MM.1S (cell line): ENCODE measurements at regions not wholly inside any gene's neighbourhood (a gene's known extent, or its start where the extent isn't known, plus 50 kb on each side); places are given as distances from the start of the nearest gene placed in this dataset.
"Not testable (repeated sequence)": the region's sequence is repeated elsewhere in the genome, so short reads cannot be mapped to it uniquely, and the experiment has no call there.

ENCODE experiments used
- DNase-seq: peaks from one replicate; pipeline ENCODE4 v3.0.0-alpha.2; 2015
- H2AFZ ChIP-seq: fragments of 300-600 bp; sonication (generic); 2 replicates; pipeline ENCODE4 v1.6.0; 2016; ENCODE audit warnings: antibody characterized with exemption, low read length
- H3F3A ChIP-seq: fragments of 300-600 bp; sonication (generic); 2 replicates; pipeline ENCODE4 v1.6.1; 2016; ENCODE audit warnings: mild to moderate bottlenecking, antibody characterized with exemption, low read length, moderate library complexity, mixed read lengths; ENCODE audit not compliant: insufficient read depth
- H3K27ac ChIP-seq: fragments of 300-600 bp; sonication (generic); 2 replicates; pipeline ENCODE4 v1.5.1; 2016; ENCODE audit warnings: mild to moderate bottlenecking, low read length
- H3K27me3 ChIP-seq: fragments of 300-600 bp; sonication (generic); replicated peaks from 2 replicates; pipeline ENCODE4 v1.6.0; 2016; ENCODE audit warnings: low read length; ENCODE audit not compliant: insufficient read depth
- H3K36me3 ChIP-seq: fragments of 300-600 bp; sonication (generic); replicated peaks from 2 replicates; pipeline ENCODE4 v1.6.1; 2016; ENCODE audit warnings: mild to moderate bottlenecking, low read length, mixed read lengths; ENCODE audit not compliant: insufficient read depth
- H3K4me1 ChIP-seq: fragments of 300-600 bp; sonication (generic); 2 replicates; pipeline ENCODE4 v1.6.1; 2016; ENCODE audit warnings: low read length, mixed read lengths
- H3K4me2 ChIP-seq: fragments of 300-600 bp; sonication (generic); 2 replicates; pipeline ENCODE4 v1.6.0; 2016; ENCODE audit warnings: low read depth, low read length
- H3K4me3 ChIP-seq: fragments of 300-600 bp; sonication (generic); 2 replicates; pipeline ENCODE4 v1.5.1; 2016; ENCODE audit warnings: low read length, mixed read lengths
- H3K79me2 ChIP-seq: fragments of 300-600 bp; sonication (generic); 2 replicates; pipeline ENCODE4 v1.6.1; 2016; ENCODE audit warnings: mixed run types, low read length, mixed read lengths
- H3K9ac ChIP-seq: fragments of 300-600 bp; sonication (generic); 2 replicates; pipeline ENCODE4 v1.6.1; 2016; ENCODE audit warnings: low read length, mixed read lengths
- H3K9me2 ChIP-seq: fragments of 300-600 bp; sonication (generic); replicated peaks from 2 replicates; pipeline ENCODE4 v1.6.1; 2016; ENCODE audit warnings: mild to moderate bottlenecking, low read length, mixed read lengths; ENCODE audit not compliant: insufficient read depth
- H3K9me3 ChIP-seq: fragments of 300-600 bp; sonication (generic); replicated peaks from 2 replicates; pipeline ENCODE4 v1.6.1; 2016; ENCODE audit warnings: mild to moderate bottlenecking, low read length, mixed read lengths; ENCODE audit not compliant: insufficient read depth
- H4K20me1 ChIP-seq: fragments of 300-600 bp; sonication (generic); 2 replicates; pipeline ENCODE4 v1.6.1; 2016; ENCODE audit warnings: mild to moderate bottlenecking, low read length, moderate library complexity, mixed read lengths; ENCODE audit not compliant: insufficient read depth
- EZH2 ChIP-seq: fragments of 300-600 bp; sonication (generic); optimal IDR thresholded peaks from 2 replicates; pipeline ENCODE3; 2017; ENCODE audit warnings: low read depth, mild to moderate bottlenecking, antibody characterized with exemption, low read length, mixed read lengths
- EZH2phosphoT487 ChIP-seq: fragments of 300-600 bp; sonication (generic); IDR thresholded peaks from 2 replicates; pipeline ENCODE4 v1.6.1; 2018; ENCODE audit warnings: antibody characterized with exemption, low read length
- TF ChIP-seq, protein P1 (sequence below): fragments of 300-600 bp; sonication (generic); IDR thresholded peaks from 2 replicates; pipeline ENCODE4 v1.5.1; 2016; ENCODE audit warnings: antibody characterized with exemption, low read length, mixed read lengths

DNA sequence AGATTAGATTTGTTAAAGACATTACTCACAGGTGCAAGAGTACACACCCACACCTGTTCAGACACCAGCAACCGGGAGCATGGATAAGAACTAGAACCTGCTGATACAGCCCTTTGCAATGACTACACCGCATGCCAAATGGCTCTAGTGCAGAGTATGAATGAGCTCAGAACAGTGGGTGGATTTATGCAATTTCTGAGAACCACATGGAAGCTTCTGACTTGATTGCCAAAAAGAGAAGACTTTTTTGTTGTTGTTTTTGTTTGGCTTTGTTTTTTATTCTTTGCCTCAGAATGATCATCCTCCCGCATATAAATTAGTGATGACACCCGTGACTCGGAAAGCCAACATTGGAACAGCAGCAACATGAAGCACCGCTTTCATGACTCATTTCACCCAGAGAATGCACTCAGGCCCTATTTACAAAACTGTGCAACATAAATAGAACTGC is 77.4 kb upstream of the LRCH1 start:
- H3K27ac ChIP-seq, result no peak overlapping the region
- no peaks in the 10 kb centered on the region for H3K9me2 ChIP-seq

DNA sequence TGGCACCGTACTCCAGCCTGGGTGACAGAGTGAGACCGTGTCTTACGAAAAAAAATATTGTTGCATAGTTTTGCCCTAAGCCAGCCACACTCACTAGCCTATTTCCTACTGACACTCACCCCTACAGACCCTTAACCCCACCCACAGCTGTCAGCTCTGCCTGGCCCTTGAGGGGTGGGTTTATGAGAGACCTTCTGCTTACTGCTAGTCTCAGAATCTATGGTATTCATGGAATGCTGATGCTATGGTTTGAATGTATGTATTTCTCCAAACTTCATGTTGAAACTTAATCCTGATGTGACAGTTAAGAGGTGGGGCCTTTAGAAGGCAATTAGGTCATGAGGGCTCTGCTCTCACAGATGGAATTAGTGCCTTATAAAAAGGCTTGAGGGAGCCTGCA is 79.2 kb upstream of the LRCH1 start:
- Histone ChIP-seq H3K4me3 (no peak overlapping the region), H3K36me3 (no peaks in the 10 kb centered on the region), H3K4me1 (no peaks in the 10 kb centered on the region), H3K9ac (no peak overlapping the region), H2AFZ (no peak overlapping the region), H3K4me2 (no peak overlapping the region), H3K27ac (no peak overlapping the region), H3K9me2 (no peaks in the 10 kb centered on the region), H3F3A (no peaks in the 10 kb centered on the region), H3K79me2 (no peaks in the 10 kb centered on the region), H3K27me3 (no peaks in the 10 kb centered on the region), H3K9me3 (no peaks in the 10 kb centered on the region), H4K20me1 (no peaks in the 10 kb centered on the region)
- no peak for DNase-seq
- TF ChIP-seq EZH2 (no peak), EZH2phosphoT487 (no peak)
- TF ChIP-seq, protein P1, sequence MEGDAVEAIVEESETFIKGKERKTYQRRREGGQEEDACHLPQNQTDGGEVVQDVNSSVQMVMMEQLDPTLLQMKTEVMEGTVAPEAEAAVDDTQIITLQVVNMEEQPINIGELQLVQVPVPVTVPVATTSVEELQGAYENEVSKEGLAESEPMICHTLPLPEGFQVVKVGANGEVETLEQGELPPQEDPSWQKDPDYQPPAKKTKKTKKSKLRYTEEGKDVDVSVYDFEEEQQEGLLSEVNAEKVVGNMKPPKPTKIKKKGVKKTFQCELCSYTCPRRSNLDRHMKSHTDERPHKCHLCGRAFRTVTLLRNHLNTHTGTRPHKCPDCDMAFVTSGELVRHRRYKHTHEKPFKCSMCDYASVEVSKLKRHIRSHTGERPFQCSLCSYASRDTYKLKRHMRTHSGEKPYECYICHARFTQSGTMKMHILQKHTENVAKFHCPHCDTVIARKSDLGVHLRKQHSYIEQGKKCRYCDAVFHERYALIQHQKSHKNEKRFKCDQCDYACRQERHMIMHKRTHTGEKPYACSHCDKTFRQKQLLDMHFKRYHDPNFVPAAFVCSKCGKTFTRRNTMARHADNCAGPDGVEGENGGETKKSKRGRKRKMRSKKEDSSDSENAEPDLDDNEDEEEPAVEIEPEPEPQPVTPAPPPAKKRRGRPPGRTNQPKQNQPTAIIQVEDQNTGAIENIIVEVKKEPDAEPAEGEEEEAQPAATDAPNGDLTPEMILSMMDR, result no peak

More for the DNA sequence above, 77.4 kb upstream of the LRCH1 start:
- H3K4me3 ChIP-seq, result no peak overlapping the region
- no peak overlapping the region for H2AFZ ChIP-seq
- H3K36me3 ChIP-seq, result no peaks in the 10 kb centered on the region
- TF ChIP-seq EZH2phosphoT487 (no peak), EZH2 (no peak)
- TF ChIP-seq, protein P1, result no peak
- no peaks in the 10 kb centered on the region for H3K4me1 ChIP-seq
- no peaks in the 10 kb centered on the region for H3F3A ChIP-seq
- no peak for DNase-seq
- no peaks in the 10 kb centered on the region for H3K27me3 ChIP-seq
- H4K20me1 ChIP-seq, result no peaks in the 10 kb centered on the region
- no peak overlapping the region for H3K9ac ChIP-seq
- H3K4me2 ChIP-seq, result no peak overlapping the region
- H3K79me2 ChIP-seq, result no peaks in the 10 kb centered on the region
- H3K9me3 ChIP-seq, result no peaks in the 10 kb centered on the region

DNA sequence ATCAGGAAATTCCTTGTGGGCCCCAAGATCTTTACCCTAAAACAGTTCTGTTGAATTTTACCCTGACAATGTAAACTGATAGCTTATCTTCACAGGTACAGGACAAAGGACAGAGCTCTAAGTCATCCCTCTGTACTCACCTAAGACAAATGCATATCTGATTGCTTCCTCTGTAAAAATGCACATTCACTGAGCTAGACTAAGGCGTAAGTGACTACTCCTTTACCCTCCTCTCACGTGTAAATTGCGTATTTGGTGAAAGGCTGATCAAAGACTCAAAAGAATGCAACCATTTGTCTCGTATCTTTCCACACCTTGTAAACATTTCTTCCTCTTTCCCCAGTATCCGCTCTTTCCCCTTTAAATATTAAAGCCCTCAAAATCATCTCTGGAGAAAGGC is 80.6 kb upstream of the LRCH1 start:
- H2AFZ ChIP-seq, result no peak overlapping the region
- H3K4me2 ChIP-seq, result no peak overlapping the region
- no peaks in the 10 kb centered on the region for H4K20me1 ChIP-seq
- H3K9me2 ChIP-seq, result no peaks in the 10 kb centered on the region
- DNase-seq, result no peak
- no peak overlapping the region for H3K4me3 ChIP-seq
- H3K9ac ChIP-seq, result no peak overlapping the region
- no peaks in the 10 kb centered on the region for H3F3A ChIP-seq
- H3K4me1 ChIP-seq, result no peaks in the 10 kb centered on the region
- H3K27ac ChIP-seq, result no peak overlapping the region
- no peaks in the 10 kb centered on the region for H3K27me3 ChIP-seq
- H3K9me3 ChIP-seq, result no peaks in the 10 kb centered on the region
- no peaks in the 10 kb centered on the region for H3K79me2 ChIP-seq
- no peaks in the 10 kb centered on the region for H3K36me3 ChIP-seq
- no peak for TF ChIP-seq EZH2phosphoT487
- TF ChIP-seq, protein P1, result no peak
- TF ChIP-seq EZH2, result no peak

DNA sequence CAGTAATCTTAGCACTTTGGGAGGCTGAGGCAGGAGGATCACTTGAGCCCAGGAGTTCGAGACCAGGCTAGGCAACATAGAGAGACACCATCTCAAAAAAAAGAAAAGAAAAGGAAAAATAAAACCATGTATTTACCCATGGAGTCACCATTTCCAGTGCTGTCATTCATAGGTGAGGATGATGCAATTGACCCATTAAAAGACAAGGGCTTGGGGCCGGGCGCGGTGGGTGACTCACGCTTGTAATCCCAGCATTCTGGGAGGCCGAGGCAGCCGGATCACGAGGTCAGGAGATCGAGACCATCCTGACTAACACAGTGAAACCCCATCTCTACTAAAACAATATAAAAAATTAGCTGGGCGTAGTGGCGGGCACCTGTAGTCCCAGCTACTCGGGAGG is 82.6 kb upstream of the RUBCNL start:
- not testable (repeated sequence) for H3K4me1 ChIP-seq, H3K27me3 ChIP-seq, H3K4me2 ChIP-seq, DNase-seq, H3K9me3 ChIP-seq, H3F3A ChIP-seq, H2AFZ ChIP-seq, H3K4me3 ChIP-seq, H3K9me2 ChIP-seq, H3K79me2 ChIP-seq, H3K27ac ChIP-seq, H4K20me1 ChIP-seq, H3K9ac ChIP-seq, H3K36me3 ChIP-seq
